ENCODE measurements at regions not wholly inside any gene's neighbourhood (a gene's known extent, or its start where the extent isn't known, plus 50 kb on each side); places are given as distances from the start of the nearest gene placed in this dataset.

- no peak for DNase-seq (ENCODE audit: low read depth)
- H3K4me3 ChIP-seq (ENCODE audit: low read depth, low read length), result no peak overlapping the region
- TF ChIP-seq, protein P1, sequence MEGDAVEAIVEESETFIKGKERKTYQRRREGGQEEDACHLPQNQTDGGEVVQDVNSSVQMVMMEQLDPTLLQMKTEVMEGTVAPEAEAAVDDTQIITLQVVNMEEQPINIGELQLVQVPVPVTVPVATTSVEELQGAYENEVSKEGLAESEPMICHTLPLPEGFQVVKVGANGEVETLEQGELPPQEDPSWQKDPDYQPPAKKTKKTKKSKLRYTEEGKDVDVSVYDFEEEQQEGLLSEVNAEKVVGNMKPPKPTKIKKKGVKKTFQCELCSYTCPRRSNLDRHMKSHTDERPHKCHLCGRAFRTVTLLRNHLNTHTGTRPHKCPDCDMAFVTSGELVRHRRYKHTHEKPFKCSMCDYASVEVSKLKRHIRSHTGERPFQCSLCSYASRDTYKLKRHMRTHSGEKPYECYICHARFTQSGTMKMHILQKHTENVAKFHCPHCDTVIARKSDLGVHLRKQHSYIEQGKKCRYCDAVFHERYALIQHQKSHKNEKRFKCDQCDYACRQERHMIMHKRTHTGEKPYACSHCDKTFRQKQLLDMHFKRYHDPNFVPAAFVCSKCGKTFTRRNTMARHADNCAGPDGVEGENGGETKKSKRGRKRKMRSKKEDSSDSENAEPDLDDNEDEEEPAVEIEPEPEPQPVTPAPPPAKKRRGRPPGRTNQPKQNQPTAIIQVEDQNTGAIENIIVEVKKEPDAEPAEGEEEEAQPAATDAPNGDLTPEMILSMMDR (IDR thresholded peaks at IDR 0.05; ENCODE audit: insufficient read depth, low read depth, low read length), result no peak
These were observed 156.1 kb downstream of the ZNF330 start for GRCh38 chr4:141376769-141377168.

GRCh38 chr4:141387299-141387698 is 166.6 kb downstream of the ZNF330 start:
- DNase-seq (ENCODE audit: low read depth), result peak; percentile 65
- TF ChIP-seq, protein P1 (IDR thresholded peaks at IDR 0.05; ENCODE audit: insufficient read depth, low read depth, low read length), result no peak
- no peak overlapping the region for H3K4me3 ChIP-seq (ENCODE audit: low read depth, low read length)

- TF ChIP-seq, protein P1 (IDR thresholded peaks at IDR 0.05; ENCODE audit: insufficient read depth, low read depth, low read length), result no peak
- peak; percentile 89 for DNase-seq (ENCODE audit: low read depth)
- no peak overlapping the region for H3K4me3 ChIP-seq (ENCODE audit: low read depth, low read length)
These were observed 167.8 kb downstream of the ZNF330 start for GRCh38 chr4:141388481-141388880.

DNA sequence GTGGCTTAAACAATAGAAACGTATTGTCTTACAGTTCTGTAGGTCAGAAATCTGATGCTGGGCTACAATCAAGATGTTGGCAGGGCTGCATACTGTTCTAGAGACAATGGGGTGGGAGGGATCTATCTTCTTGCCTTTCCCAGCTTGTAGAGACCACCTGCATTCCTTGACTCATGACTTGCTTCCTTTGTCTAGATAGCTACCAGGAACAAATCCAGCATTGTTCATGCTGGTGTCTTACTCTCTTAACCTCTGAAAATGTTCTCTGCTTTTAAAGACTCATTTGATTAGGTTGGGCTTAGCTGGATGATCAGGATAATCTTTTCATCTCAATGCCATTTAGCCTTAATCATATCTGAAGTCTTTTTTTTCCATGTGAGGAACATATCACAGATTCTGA is 169.0 kb downstream of the ZNF330 start:
- TF ChIP-seq, protein P1 (IDR thresholded peaks at IDR 0.05; ENCODE audit: insufficient read depth, low read depth, low read length), result no peak
- no peak for DNase-seq (ENCODE audit: low read depth)
- no peak overlapping the region for H3K4me3 ChIP-seq (ENCODE audit: low read depth, low read length)

DNA sequence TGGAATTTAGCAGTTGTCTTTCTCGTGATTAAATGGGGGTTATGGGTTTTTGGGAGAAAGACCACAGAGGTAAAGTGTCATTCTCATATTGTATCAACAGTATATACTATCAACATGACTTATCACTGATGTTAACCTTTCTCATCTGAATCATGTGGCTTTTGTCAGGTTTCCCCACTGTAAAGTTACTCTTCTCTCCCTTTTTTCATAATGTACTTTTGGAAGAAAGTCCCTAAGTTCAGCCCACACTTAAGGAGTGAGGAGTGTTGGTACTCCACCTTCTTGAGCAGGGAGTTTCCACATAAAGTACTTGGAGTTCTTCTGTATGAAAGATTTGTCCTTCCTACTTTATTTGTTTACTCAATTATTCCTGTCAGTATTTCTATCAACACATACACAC is 169.9 kb downstream of the ZNF330 start:
- H3K4me3 ChIP-seq (ENCODE audit: low read depth, low read length), result no peak overlapping the region
- no peak for DNase-seq (ENCODE audit: low read depth)
- TF ChIP-seq, protein P1 (IDR thresholded peaks at IDR 0.05; ENCODE audit: insufficient read depth, low read depth, low read length), result no peak

DNA sequence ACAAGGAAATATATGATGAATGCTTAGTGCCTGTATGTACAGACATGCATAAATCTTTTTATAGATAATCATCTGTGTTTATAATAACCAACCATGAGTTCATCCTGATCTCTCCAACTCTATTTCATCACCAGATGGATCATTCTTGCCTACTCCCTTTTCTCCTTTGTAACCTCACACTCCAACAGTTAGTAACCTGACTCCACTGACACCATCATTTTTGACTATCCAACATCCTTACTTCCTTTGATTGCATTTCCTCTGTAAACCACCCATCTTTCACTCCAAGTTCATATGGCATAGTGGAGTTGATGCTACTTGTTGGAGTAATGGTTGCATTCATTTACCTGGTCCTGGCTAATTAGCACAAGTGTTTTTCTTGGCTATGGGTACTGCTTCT is 170.6 kb downstream of the ZNF330 start:
- no peak overlapping the region for H3K4me3 ChIP-seq (ENCODE audit: low read depth, low read length)
- DNase-seq (ENCODE audit: low read depth), result no peak
- TF ChIP-seq, protein P1 (IDR thresholded peaks at IDR 0.05; ENCODE audit: insufficient read depth, low read depth, low read length), result no peak

- H3K4me3 ChIP-seq (ENCODE audit: low read depth, low read length), result no peak overlapping the region
- TF ChIP-seq, protein P1 (IDR thresholded peaks at IDR 0.05; ENCODE audit: insufficient read depth, low read depth, low read length), result no peak
- DNase-seq (ENCODE audit: low read depth), result no peak
These were observed 171.1 kb downstream of the ZNF330 start for GRCh38 chr4:141391771-141392170.

Measured in fibroblast of villous mesenchyme (primary cell).